ENCODE measurements at regions not wholly inside any gene's neighbourhood (a gene's known extent, or its start where the extent isn't known, plus 50 kb on each side); places are given as distances from the start of the nearest gene placed in this dataset.

DNA sequence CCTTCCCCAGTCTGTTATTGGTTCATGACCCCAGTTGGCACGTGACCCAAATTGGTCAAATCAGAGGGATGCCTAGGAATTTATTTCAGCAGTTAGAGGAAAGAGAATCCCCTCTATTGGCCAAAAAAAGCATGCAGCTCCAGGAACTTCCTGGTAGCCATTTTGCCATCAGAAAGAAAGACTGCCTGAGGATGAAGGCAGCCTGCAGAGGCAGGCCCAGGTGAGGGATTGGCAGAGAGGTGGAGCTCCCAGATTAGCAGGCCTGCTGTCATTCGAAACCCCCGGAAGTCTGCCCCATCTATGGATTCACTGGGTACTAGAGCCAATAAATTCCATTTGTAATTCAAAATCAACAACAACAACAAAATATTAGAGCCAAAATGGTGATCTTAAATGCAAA is 207.6 kb downstream of the CWF19L2 start:
- no peak for DNase-seq
- no peak overlapping the region for H3K4me3 Mint-ChIP-seq
- CTCF ChIA-PET = no interaction called here
- POLR2A ChIA-PET = no interaction called here
- H3K4me1 Mint-ChIP-seq = no peaks in the 10 kb centered on the region
- H3K27ac Mint-ChIP-seq = no peak overlapping the region
- no peaks in the 10 kb centered on the region for H3K27me3 Mint-ChIP-seq
- H3K36me3 Mint-ChIP-seq (ENCODE audit: low read depth) = no peaks in the 10 kb centered on the region
- peaks cover 3% of the 10 kb centered on the region for H3K9me3 Mint-ChIP-seq

DNA sequence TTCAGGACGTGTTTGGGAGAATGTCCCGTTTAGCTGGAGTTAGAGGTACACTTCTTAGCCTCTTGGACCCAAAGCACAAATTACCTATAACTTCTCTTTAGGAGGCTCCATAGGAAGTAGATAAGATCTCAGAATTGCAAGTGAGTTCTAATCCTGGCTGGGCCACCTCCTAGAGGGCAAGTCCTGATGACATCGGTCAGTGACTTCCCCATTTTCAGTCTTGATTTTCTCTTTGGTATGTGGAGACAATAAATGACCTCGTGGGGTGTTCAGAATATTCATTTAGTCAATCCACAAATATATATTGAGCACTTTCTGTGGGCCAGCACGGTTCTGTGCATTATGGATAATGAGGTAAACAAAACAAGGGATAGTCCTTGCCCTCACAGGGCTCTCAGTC is 208.6 kb downstream of the CWF19L2 start:
- ChIA-PET POLR2A (no interaction called here), CTCF (no interaction called here)
- DNase-seq = no peak
- no peaks in the 10 kb centered on the region for H3K27me3 Mint-ChIP-seq
- H3K4me1 Mint-ChIP-seq = no peaks in the 10 kb centered on the region
- peaks cover 3% of the 10 kb centered on the region for H3K9me3 Mint-ChIP-seq
- H3K36me3 Mint-ChIP-seq (ENCODE audit: low read depth) = no peaks in the 10 kb centered on the region
- H3K4me3 Mint-ChIP-seq = no peak overlapping the region
- no peak overlapping the region for H3K27ac Mint-ChIP-seq

DNA sequence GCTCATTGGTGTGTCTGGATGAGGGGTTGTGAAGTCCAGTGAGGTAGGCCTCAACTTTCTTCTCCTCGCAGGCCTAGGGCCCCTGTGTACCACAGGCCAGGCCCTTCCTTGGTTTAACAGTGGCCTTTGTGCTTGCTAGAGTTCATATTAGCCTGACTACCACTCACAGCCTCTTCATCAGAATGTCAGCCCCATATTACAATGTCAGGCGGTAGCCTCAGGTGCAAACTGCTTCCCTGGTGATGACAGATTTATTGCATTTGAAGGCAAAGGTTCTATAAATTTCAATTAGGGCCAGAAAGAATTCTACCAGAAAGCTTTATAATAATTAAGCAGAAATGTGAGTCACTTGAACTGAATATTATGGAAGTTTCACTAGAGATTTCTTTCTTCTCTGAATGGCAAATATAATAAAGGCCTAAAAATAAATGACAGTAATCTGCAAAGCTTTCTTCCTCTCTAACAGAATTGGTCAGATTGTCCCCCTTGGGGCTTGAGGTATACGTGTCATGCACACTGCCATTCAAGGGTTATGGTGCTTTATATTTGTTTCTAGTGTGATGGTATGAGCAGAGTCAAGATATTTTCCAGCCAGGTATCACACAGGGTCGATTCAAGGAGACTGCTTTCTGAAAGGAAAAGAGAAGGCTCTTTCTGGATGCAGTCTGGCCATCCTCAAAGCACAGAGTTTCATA is 210.3 kb downstream of the CWF19L2 start:
- Mint-ChIP-seq H3K4me3 (no peak overlapping the region), H3K27ac (no peak overlapping the region), H3K36me3 (ENCODE audit: low read depth) (no peaks in the 10 kb centered on the region), H3K9me3 (peaks cover 3% of the 10 kb centered on the region), H3K27me3 (no peaks in the 10 kb centered on the region), H3K4me1 (no peaks in the 10 kb centered on the region)
- ChIA-PET CTCF (no interaction called here), POLR2A (no interaction called here)
- DNase-seq = no peak

DNA sequence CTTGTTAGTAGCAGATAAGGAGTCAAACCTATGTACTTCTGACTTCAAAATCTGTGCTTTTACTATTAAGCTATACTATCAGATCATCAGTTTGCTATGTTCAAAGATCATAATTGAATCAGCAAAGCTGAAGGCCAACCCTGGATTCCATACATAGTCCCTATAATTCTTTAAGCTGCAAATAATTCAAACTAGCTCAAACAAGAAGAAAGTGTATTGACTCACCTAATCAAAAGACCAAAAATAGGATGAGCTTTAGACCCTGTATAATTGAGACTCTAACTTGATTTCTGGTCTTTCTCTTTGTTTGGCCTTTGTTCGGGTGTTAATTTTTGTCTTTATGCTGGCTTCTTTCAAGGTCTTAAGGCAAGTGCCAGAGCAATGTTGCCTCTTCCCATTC is 213.7 kb downstream of the CWF19L2 start:
- H3K9me3 Mint-ChIP-seq = no peaks in the 10 kb centered on the region
- ChIA-PET CTCF (no interaction called here), POLR2A (no interaction called here)
- H3K27ac Mint-ChIP-seq = no peak overlapping the region
- DNase-seq = no peak
- no peak overlapping the region for H3K4me3 Mint-ChIP-seq
- H3K36me3 Mint-ChIP-seq (ENCODE audit: low read depth) = no peaks in the 10 kb centered on the region
- no peaks in the 10 kb centered on the region for H3K4me1 Mint-ChIP-seq
- no peaks in the 10 kb centered on the region for H3K27me3 Mint-ChIP-seq

DNA sequence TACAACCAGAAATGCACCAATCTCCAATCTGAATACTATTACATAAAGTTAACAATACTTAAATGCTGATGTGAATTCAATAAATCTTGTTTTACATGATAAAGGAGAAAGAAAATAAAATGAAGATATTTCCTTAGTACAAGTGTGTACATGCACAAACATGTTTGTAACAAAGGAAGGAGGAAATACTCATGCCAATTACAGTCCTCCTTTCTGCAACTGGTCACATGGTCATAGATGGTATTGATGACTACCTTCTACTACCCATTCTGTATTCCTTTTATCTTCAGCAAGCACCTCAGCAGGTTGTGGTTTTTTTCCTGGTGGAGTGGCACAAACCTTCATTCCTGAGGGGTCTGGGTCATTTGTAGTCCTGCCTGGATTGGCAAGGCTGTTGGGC is 214.2 kb upstream of the GUCY1A2 start:
- no peak for DNase-seq
- ChIA-PET CTCF (no interaction called here), POLR2A (no interaction called here)
- H3K36me3 Mint-ChIP-seq (ENCODE audit: low read depth) = no peaks in the 10 kb centered on the region
- no peak overlapping the region for H3K4me3 Mint-ChIP-seq
- H3K27ac Mint-ChIP-seq = no peak overlapping the region
- H3K27me3 Mint-ChIP-seq = no peaks in the 10 kb centered on the region
- no peaks in the 10 kb centered on the region for H3K4me1 Mint-ChIP-seq
- peaks cover 13% of the 10 kb centered on the region for H3K9me3 Mint-ChIP-seq

DNA sequence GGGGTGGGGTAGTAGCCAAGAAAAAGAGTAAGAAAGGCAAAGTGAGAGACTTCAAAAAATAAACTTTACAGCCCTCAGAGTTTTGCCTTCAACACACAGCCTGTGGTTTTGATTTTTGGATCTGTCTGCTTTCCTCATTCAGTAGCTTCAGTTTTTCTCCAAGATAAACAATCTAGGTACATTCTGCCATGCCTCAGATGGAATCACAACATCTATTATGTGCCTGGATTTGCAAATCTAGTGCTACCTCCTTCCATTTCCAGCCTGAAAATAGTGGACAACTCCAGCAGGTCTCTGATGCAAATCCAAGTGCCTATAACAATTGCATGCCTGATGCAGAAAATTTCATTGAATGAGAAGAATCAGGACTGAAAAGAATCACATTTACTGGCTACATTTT is 206.6 kb upstream of the GUCY1A2 start:
- no peak for DNase-seq
- no peaks in the 10 kb centered on the region for H3K27me3 Mint-ChIP-seq
- no peaks in the 10 kb centered on the region for H3K36me3 Mint-ChIP-seq (ENCODE audit: low read depth)
- ChIA-PET CTCF (no interaction called here), POLR2A (no interaction called here)
- no peak overlapping the region for H3K27ac Mint-ChIP-seq
- no peaks in the 10 kb centered on the region for H3K4me1 Mint-ChIP-seq
- H3K9me3 Mint-ChIP-seq = peaks cover 4% of the 10 kb centered on the region
- H3K4me3 Mint-ChIP-seq = no peak overlapping the region

DNA sequence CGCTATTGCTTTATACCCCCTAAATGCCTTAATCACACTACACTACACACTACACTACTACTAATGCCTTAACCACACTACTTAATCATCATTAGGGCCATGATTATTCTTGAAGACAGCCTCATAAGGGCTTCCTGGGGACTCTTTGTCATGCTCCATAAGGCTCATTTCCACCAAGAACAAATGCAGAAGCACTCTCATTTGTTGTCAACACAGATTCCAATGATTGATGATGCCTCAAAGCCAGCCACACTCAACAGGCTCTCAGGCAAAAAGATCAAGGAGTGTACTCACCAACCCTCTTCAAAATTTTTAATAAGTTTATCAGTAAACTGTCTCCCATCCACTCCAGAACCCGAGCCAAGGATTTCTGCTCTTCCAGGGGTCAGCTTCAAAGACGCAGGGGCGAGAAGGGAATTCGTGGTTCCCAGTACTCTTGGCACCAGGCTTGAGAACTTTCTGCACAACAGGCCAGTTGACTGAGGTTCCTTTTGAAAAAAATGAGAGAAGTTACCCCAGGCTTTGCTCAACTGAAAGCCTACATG is 204.7 kb upstream of the GUCY1A2 start:
- CTCF ChIA-PET = interaction anchor here (1.3 kb wide), 1 partner anchor 13 kb away, joined by 3 read pairs; no protein-coding TSS in a partner anchor
- POLR2A ChIA-PET = no interaction called here

DNA sequence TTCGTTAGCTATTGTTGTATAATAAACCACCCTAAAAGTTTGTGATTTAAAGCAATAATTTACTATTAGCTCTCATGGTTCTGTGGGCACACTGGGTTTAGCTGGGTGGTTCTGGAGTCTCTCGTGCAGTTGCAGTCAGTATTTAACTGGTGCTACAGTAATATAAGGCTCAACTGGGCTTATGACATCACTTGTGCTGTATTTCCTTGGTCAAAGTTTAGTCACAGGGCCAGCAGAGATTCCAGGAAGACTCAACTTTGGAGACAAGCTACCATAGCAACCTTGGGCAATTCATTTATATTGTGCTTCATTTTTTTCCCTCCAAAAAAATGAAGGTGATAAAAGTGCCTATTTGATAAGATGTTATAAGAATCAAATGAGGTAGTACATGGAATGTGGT is 204.2 kb upstream of the GUCY1A2 start:
- Mint-ChIP-seq H3K27me3 (no peaks in the 10 kb centered on the region), H3K9me3 (no peaks in the 10 kb centered on the region), H3K36me3 (ENCODE audit: low read depth) (no peaks in the 10 kb centered on the region), H3K27ac (no peak overlapping the region), H3K4me1 (no peaks in the 10 kb centered on the region), H3K4me3 (no peak overlapping the region)
- CTCF ChIA-PET = no interaction called here
- POLR2A ChIA-PET = no interaction called here
- DNase-seq = no peak

More for the DNA sequence above, 204.7 kb upstream of the GUCY1A2 start:
- H3K4me1 Mint-ChIP-seq = no peaks in the 10 kb centered on the region
- no peaks in the 10 kb centered on the region for H3K36me3 Mint-ChIP-seq (ENCODE audit: low read depth)
- no peak overlapping the region for H3K27ac Mint-ChIP-seq
- no peaks in the 10 kb centered on the region for H3K9me3 Mint-ChIP-seq
- no peaks in the 10 kb centered on the region for H3K27me3 Mint-ChIP-seq
- no peak for DNase-seq
- no peak overlapping the region for H3K4me3 Mint-ChIP-seq

DNA sequence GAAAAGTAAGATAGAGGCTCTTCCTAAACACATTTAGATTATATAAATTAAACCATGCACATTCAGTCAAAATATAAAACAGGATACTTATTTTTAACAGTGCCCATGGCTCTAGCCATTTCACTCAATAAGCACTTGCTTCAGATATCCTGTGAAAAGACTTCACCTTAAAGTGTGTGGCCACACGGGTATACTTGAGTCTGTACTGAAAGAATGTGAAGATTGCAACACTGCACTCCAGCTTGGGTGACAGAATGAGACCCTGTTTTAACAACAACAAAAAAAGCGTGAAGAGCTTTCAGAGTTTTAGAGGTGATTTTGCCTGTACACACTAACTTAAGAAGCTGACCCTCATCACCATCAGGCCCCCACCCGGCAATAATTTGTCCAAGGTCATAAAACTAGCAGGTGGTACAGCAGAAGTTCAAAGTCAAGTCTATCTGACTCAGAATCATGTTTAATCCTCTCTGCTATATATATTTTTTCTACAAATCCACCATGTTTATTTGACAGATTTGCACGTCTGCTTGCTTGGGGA is 203.5 kb upstream of the GUCY1A2 start:
- Mint-ChIP-seq H3K4me3 (no peak overlapping the region), H3K4me1 (no peaks in the 10 kb centered on the region), H3K9me3 (no peaks in the 10 kb centered on the region), H3K36me3 (ENCODE audit: low read depth) (no peaks in the 10 kb centered on the region), H3K27me3 (no peaks in the 10 kb centered on the region), H3K27ac (no peak overlapping the region)
- ChIA-PET CTCF (no interaction called here), POLR2A (no interaction called here)
- no peak for DNase-seq

DNA sequence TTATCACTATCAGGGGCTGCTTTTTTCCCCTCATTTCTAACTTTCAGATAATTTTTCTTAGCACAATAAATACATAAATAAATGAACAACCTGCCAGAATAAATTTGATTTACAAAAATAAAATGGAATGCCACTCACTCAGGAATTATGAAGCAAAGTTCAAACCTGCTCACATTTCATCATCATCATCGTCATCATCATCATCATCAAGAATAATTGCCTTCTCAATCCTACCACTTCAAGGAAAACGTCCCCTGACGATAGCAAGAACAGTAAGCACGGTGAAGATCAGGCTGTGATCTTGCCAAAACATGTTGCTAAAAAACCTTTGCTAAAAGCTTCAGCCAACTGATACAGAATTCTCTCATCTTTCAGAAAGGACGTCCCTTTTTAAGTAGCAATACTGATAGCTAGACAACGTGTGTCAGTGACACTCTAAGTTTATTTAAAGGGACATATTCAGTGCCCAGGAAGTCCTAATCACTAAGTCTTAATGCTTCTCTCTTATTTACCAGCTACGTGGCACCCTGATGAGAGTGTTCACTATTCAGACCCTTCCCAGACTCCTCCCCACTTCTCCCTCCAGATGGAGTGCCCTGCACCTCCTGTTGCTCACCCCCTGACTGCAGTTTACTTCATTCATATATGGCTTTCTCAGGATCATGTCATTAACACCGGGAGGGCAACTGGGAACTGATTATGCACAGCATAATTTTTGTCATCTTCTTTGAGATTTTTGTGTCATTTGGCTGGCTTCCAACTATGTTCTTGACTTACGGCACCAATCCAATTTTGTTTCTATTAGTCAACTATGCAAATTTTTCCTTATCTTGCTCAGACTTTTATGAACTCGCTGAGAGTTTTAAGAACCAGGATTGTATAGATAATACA is 200.1 kb upstream of the GUCY1A2 start:
- ChIA-PET POLR2A (no interaction called here), CTCF (no interaction called here)
- no peaks in the 10 kb centered on the region for H3K4me1 Mint-ChIP-seq
- H3K27ac Mint-ChIP-seq = no peak overlapping the region
- H3K4me3 Mint-ChIP-seq = no peak overlapping the region
- H3K27me3 Mint-ChIP-seq = no peaks in the 10 kb centered on the region
- no peaks in the 10 kb centered on the region for H3K9me3 Mint-ChIP-seq
- no peaks in the 10 kb centered on the region for H3K36me3 Mint-ChIP-seq (ENCODE audit: low read depth)
- DNase-seq = no peak

DNA sequence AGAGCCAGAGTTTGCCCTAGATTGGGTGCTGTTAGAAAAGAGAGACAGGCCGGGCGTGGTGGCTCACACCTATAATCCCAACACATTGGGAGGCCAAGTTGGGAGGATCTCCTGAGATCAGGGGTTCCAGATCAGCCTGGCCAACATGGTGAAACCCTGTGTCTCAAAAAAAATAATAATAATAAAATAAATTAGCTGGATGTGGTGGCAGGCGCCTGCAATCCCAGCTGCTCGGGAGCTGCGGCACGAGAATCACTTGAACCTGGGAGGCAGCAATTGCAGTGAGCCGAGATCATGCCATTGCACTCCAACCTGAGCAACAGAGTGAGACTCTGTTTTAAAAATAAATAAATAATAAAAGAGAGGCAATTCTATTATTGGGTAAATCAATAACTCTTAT is 199.2 kb upstream of the GUCY1A2 start:
- CTCF ChIA-PET = no interaction called here
- DNase-seq = no peak
- H3K36me3 Mint-ChIP-seq (ENCODE audit: low read depth) = no peaks in the 10 kb centered on the region
- POLR2A ChIA-PET = no interaction called here
- no peak overlapping the region for H3K4me3 Mint-ChIP-seq
- H3K4me1 Mint-ChIP-seq = no peaks in the 10 kb centered on the region
- no peaks in the 10 kb centered on the region for H3K27me3 Mint-ChIP-seq
- H3K27ac Mint-ChIP-seq = no peak overlapping the region
- no peaks in the 10 kb centered on the region for H3K9me3 Mint-ChIP-seq

DNA sequence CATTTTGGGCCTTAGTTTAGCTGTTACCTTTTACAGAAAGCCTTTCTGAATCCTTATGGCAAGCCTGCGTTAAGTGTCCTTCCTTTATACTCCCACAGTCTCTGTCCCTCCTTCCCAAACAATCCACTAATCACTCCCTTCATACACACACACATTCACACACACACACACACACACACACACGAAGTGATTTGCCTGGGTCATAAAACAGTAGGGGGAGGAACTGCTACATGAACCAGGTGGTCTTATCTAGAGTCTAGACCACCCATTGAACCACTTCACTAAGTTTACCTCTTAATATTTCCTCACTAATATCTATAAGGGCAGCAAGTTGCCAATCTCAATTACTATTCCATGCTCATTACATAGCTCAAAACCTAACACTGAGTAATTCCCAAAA is 196.7 kb upstream of the GUCY1A2 start:
- ChIA-PET POLR2A (no interaction called here), CTCF (no interaction called here)
- DNase-seq = no peak
- Mint-ChIP-seq H3K27me3 (no peaks in the 10 kb centered on the region), H3K4me1 (no peaks in the 10 kb centered on the region), H3K27ac (no peak overlapping the region), H3K9me3 (no peaks in the 10 kb centered on the region), H3K36me3 (ENCODE audit: low read depth) (no peaks in the 10 kb centered on the region), H3K4me3 (no peak overlapping the region)

DNA sequence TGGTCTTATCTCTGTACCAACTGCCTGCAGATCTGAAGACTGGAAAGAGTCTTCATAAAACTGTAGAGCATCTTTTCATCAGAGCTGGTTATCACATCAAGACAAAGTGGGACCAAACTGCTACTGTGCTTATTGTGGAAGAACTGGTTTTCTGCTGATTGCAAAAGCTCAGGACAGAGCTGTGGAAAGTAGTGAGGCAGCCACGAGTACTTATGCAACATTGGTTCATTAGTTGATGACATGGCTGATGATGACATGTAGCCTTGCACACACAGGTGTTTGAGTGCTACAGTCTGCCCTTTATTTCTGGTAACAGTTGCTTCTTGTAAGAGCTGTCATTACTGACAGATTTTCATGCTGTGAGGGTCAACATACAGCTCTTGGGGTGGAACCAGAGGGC is 185.4 kb upstream of the GUCY1A2 start:
- no peak for DNase-seq
- Mint-ChIP-seq H3K4me3 (no peak overlapping the region), H3K27ac (no peak overlapping the region), H3K36me3 (ENCODE audit: low read depth) (no peaks in the 10 kb centered on the region), H3K27me3 (no peaks in the 10 kb centered on the region), H3K9me3 (no peaks in the 10 kb centered on the region), H3K4me1 (no peaks in the 10 kb centered on the region)
- ChIA-PET POLR2A (no interaction called here), CTCF (no interaction called here)

Measured in activated CD4-positive, alpha-beta T cell treated with anti-CD3 and anti-CD28 coated beads, Interleukin-2, amount 10 ng/mL, durations not matched to agents 7 days and 5 days (primary cell).